ENCODE measurements at regions not wholly inside any gene's neighbourhood (a gene's known extent, or its start where the extent isn't known, plus 50 kb on each side); places are given as distances from the start of the nearest gene placed in this dataset.
"Not testable (repeated sequence)": the region's sequence is repeated elsewhere in the genome, so short reads cannot be mapped to it uniquely, and the experiment has no call there.

DNA sequence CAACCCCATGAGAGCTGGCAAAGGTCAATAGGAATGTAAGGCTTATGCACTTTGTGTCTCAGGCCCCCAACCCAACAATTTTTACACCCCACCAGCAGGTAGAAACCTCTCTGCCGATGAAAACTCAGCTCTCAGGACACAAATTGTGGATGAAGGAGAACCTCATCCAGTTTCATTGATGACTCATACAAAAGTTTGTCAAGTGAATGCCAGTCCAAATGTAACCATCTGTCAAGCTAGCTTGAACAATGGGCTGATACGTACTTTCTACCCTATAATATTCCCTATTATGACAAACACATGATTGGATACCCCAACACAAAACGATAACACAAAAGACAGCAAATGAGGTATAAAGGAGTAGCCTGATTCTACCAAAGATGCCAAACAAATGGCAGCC lies 321.2 kb upstream of the TMEFF2 start:
- Histone ChIP-seq H2AFZ (no peak overlapping the region), H3K9me3 (ENCODE audit: low read depth) (no peaks in the 10 kb centered on the region), H3K79me2 (no peaks in the 10 kb centered on the region), H4K20me1 (ENCODE audit: insufficient read depth, poor library complexity, severe bottlenecking) (no peaks in the 10 kb centered on the region), H3K27ac (no peak overlapping the region), H3K9me2 (replicated peaks; ENCODE audit: insufficient read depth) (no peaks in the 10 kb centered on the region), H3K4me3 (no peak overlapping the region), H3K4me2 (no peak overlapping the region), H3K27me3 (no peaks in the 10 kb centered on the region), H3K4me1 (ENCODE audit: insufficient read depth) (no peaks in the 10 kb centered on the region), H3K36me3 (replicated peaks; ENCODE audit: insufficient read depth, low read depth) (no peaks in the 10 kb centered on the region)
- no peak for DNase-seq (ENCODE audit: low spot score)
- TF ChIP-seq EZH2phosphoT487 (IDR thresholded peaks at IDR 0.05; ENCODE audit: low read depth, severe bottlenecking, unreplicated experiment) (no peak), EZH2 (IDR thresholded peaks at IDR 0.05; ENCODE audit: borderline replicate concordance) (no peak)
- TF ChIP-seq, protein P1, sequence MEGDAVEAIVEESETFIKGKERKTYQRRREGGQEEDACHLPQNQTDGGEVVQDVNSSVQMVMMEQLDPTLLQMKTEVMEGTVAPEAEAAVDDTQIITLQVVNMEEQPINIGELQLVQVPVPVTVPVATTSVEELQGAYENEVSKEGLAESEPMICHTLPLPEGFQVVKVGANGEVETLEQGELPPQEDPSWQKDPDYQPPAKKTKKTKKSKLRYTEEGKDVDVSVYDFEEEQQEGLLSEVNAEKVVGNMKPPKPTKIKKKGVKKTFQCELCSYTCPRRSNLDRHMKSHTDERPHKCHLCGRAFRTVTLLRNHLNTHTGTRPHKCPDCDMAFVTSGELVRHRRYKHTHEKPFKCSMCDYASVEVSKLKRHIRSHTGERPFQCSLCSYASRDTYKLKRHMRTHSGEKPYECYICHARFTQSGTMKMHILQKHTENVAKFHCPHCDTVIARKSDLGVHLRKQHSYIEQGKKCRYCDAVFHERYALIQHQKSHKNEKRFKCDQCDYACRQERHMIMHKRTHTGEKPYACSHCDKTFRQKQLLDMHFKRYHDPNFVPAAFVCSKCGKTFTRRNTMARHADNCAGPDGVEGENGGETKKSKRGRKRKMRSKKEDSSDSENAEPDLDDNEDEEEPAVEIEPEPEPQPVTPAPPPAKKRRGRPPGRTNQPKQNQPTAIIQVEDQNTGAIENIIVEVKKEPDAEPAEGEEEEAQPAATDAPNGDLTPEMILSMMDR (IDR thresholded peaks at IDR 0.05; ENCODE audit: poor library complexity), result no peak
- 91% methylated on average over 3 of the region's 3 CpGs for WGBS (ENCODE audit: low lambda C conversion rate, missing lambda C conversion rate)

- Histone ChIP-seq H3K27me3 (no peaks in the 10 kb centered on the region), H3K27ac (no peak overlapping the region), H3K36me3 (replicated peaks; ENCODE audit: insufficient read depth, low read depth) (no peaks in the 10 kb centered on the region), H3K9me3 (ENCODE audit: low read depth) (no peaks in the 10 kb centered on the region), H3K4me3 (no peak overlapping the region), H2AFZ (no peak overlapping the region), H3K4me2 (no peak overlapping the region), H4K20me1 (ENCODE audit: insufficient read depth, poor library complexity, severe bottlenecking) (no peaks in the 10 kb centered on the region), H3K79me2 (no peaks in the 10 kb centered on the region), H3K4me1 (ENCODE audit: insufficient read depth) (no peaks in the 10 kb centered on the region), H3K9me2 (replicated peaks; ENCODE audit: insufficient read depth) (no peaks in the 10 kb centered on the region)
- TF ChIP-seq, protein P1 (IDR thresholded peaks at IDR 0.05; ENCODE audit: poor library complexity), result no peak
- TF ChIP-seq EZH2 (IDR thresholded peaks at IDR 0.05; ENCODE audit: borderline replicate concordance) (no peak), EZH2phosphoT487 (IDR thresholded peaks at IDR 0.05; ENCODE audit: low read depth, severe bottlenecking, unreplicated experiment) (no peak)
- WGBS (ENCODE audit: low lambda C conversion rate, missing lambda C conversion rate), result 88% methylated on average over 4 of the region's 4 CpGs
- no peak for DNase-seq (ENCODE audit: low spot score)
Observed at GRCh38 chr2:192513575-192513974, 318.8 kb upstream of the TMEFF2 start.

GRCh38 chr2:192507836-192508450 lies 313.2 kb upstream of the TMEFF2 start:
- not testable (repeated sequence) for H3K9me2 ChIP-seq (replicated peaks; ENCODE audit: insufficient read depth); H3K9me3 ChIP-seq (ENCODE audit: low read depth); DNase-seq (ENCODE audit: low spot score); H3K79me2 ChIP-seq; H3K27me3 ChIP-seq; H3K4me2 ChIP-seq; H3K27ac ChIP-seq; H3K4me1 ChIP-seq (ENCODE audit: insufficient read depth); H3K36me3 ChIP-seq (replicated peaks; ENCODE audit: insufficient read depth, low read depth); H2AFZ ChIP-seq; H4K20me1 ChIP-seq (ENCODE audit: insufficient read depth, poor library complexity, severe bottlenecking); H3K4me3 ChIP-seq
- 96% methylated on average over 32 of the region's 33 CpGs for WGBS (ENCODE audit: low lambda C conversion rate, missing lambda C conversion rate)

- H3K36me3 ChIP-seq (replicated peaks; ENCODE audit: insufficient read depth, low read depth), result no peaks in the 10 kb centered on the region
- H4K20me1 ChIP-seq (ENCODE audit: insufficient read depth, poor library complexity, severe bottlenecking), result no peaks in the 10 kb centered on the region
- no peaks in the 10 kb centered on the region for H3K27me3 ChIP-seq
- H3K27ac ChIP-seq, result no peak overlapping the region
- 51% methylated on average over 3 of the region's 3 CpGs for WGBS (ENCODE audit: low lambda C conversion rate, missing lambda C conversion rate)
- no peaks in the 10 kb centered on the region for H3K9me2 ChIP-seq (replicated peaks; ENCODE audit: insufficient read depth)
- DNase-seq (ENCODE audit: low spot score), result peak; percentile 67
- H3K4me1 ChIP-seq (ENCODE audit: insufficient read depth), result no peaks in the 10 kb centered on the region
- H3K4me3 ChIP-seq, result no peak overlapping the region
- H3K9me3 ChIP-seq (ENCODE audit: low read depth), result no peaks in the 10 kb centered on the region
- TF ChIP-seq EZH2 (IDR thresholded peaks at IDR 0.05; ENCODE audit: borderline replicate concordance) (no peak), EZH2phosphoT487 (IDR thresholded peaks at IDR 0.05; ENCODE audit: low read depth, severe bottlenecking, unreplicated experiment) (no peak)
- TF ChIP-seq, protein P1 (IDR thresholded peaks at IDR 0.05; ENCODE audit: poor library complexity), result no peak
- no peak overlapping the region for H3K4me2 ChIP-seq
- H3K79me2 ChIP-seq, result no peaks in the 10 kb centered on the region
- H2AFZ ChIP-seq, result no peak overlapping the region
Observed at GRCh38 chr2:192500550-192501200, 305.9 kb upstream of the TMEFF2 start.

All from hepatocyte (in vitro differentiated cells).